GM18507 (cell line): ENCODE measurements at regions not wholly inside any gene's neighbourhood (a gene's known extent, or its start where the extent isn't known, plus 50 kb on each side); places are given as distances from the start of the nearest gene placed in this dataset.

Experiments
- DNase-seq: peaks from one replicate; pipeline ENCODE4 v3.0.0; 2011; ENCODE audit warnings: low read depth; ENCODE audit not compliant: insufficient read length; ENCODE audit errors: extremely low spot score
- FAIRE-seq: peaks from 2 replicates; lab custom pipeline; 2011; peaks lifted over from hg19 to GRCh38; lab: Jason Lieb, UNC

GRCh38 chr3:148087601-148088371, 609.9 kb upstream of the AGTR1 start:
- no peak for FAIRE-seq

GRCh38 chr3:148089171-148089570, 608.5 kb upstream of the AGTR1 start:
- FAIRE-seq (no peak), DNase-seq (no peak)

More at GRCh38 chr3:148087601-148088371, 609.9 kb upstream of the AGTR1 start:
- DNase-seq, result no peak

- FAIRE-seq, result no peak
- no peak for DNase-seq
Observed at GRCh38 chr3:148090156-148090555, 607.5 kb upstream of the AGTR1 start.

- FAIRE-seq, result no peak
- no peak for DNase-seq
Observed at GRCh38 chr3:148092624-148093347, 604.9 kb upstream of the AGTR1 start.

- no peak for FAIRE-seq
- no peak for DNase-seq
Observed at GRCh38 chr3:148093753-148094152, 604.0 kb upstream of the AGTR1 start.

- DNase-seq (no peak), FAIRE-seq (no peak)
Observed at GRCh38 chr3:148095962-148096361, 601.7 kb upstream of the AGTR1 start.

GRCh38 chr3:148100476-148100875, 597.2 kb upstream of the AGTR1 start:
- FAIRE-seq (no peak), DNase-seq (no peak)

- DNase-seq, result no peak
- FAIRE-seq, result no peak
Observed at GRCh38 chr3:148101061-148101460, 596.6 kb upstream of the AGTR1 start.

GRCh38 chr3:148102156-148102555, 595.5 kb upstream of the AGTR1 start:
- DNase-seq (no peak), FAIRE-seq (no peak)

GRCh38 chr3:148106062-148106461, 591.6 kb upstream of the AGTR1 start:
- DNase-seq (no peak), FAIRE-seq (no peak)

- DNase-seq (no peak), FAIRE-seq (no peak)
Observed at GRCh38 chr3:148126956-148127355, 570.7 kb upstream of the AGTR1 start.

GRCh38 chr3:148128136-148128535, 569.6 kb upstream of the AGTR1 start:
- FAIRE-seq (no peak), DNase-seq (no peak)

GRCh38 chr3:148131990-148132638, 565.6 kb upstream of the AGTR1 start:
- DNase-seq, result no peak
- no peak for FAIRE-seq

GRCh38 chr3:148136816-148137215, 560.9 kb upstream of the AGTR1 start:
- no peak for FAIRE-seq
- no peak for DNase-seq

- DNase-seq (no peak), FAIRE-seq (no peak)
Observed at GRCh38 chr3:148146241-148146640, 551.5 kb upstream of the AGTR1 start.

- no peak for FAIRE-seq
- no peak for DNase-seq
Observed at GRCh38 chr3:148146947-148147826, 550.5 kb upstream of the AGTR1 start.

GRCh38 chr3:148147903-148148302, 549.8 kb upstream of the AGTR1 start:
- no peak for FAIRE-seq
- no peak for DNase-seq

GRCh38 chr3:148149556-148149955, 548.1 kb upstream of the AGTR1 start:
- no peak for FAIRE-seq

GRCh38 chr3:148150141-148150540, 547.6 kb upstream of the AGTR1 start:
- DNase-seq, result no peak

More at GRCh38 chr3:148149556-148149955, 548.1 kb upstream of the AGTR1 start:
- no peak for DNase-seq

GRCh38 chr3:148158210-148158609, 539.5 kb upstream of the AGTR1 start:
- FAIRE-seq (no peak), DNase-seq (no peak)

More at GRCh38 chr3:148150141-148150540, 547.6 kb upstream of the AGTR1 start:
- no peak for FAIRE-seq
